ENCODE measurements at regions not wholly inside any gene's neighbourhood (a gene's known extent, or its start where the extent isn't known, plus 50 kb on each side); places are given as distances from the start of the nearest gene placed in this dataset.

- no peak for DNase-seq (ENCODE audit: low read depth in 4 of 4, low spot score in 2 of 4)
These were observed 109.2 kb upstream of the UBL3 start for GRCh38 chr13:29959603-29960002.

DNA sequence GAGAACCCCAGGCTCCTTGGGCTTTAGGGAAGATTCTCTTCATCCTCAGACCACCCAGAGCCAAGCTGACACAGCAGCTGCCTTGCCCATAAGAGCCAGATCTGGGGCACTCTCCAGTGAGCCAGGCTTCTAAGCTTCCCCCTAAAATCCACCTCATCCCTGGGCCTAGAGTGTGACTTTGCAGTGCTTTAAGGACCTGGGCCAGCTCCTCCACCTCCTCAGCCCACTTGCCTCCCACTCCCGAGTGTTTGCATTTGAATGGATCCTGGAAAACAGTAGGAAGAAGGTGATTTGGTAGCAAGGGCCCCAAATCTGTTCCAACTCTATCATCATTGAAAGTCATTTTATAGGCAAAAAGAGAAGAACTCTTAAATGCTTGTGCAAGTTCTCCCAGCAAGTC lies 108.7 kb upstream of the UBL3 start:
- no peak for DNase-seq (ENCODE audit: low read depth in 4 of 4, low spot score in 2 of 4)

DNA sequence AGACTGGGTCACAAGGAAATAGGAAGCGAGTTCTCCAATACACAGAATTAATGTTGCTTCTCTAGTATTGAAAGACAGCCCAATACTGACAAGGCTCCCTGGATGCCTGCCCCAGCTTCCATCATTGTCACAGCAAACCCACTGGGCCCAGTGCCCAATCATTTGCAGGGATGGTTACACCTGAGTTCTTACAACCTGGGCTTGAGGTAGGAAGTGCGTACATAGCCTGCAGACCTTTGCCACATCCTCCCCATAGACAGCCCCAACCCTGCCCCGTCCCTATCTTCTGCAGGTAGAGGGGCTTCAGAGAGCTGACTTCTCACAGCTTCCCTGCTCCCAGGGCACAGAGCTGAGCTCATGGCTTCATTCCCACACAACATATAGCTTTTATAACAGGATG lies 108.1 kb upstream of the UBL3 start:
- DNase-seq (ENCODE audit: low read depth in 4 of 4, low spot score in 2 of 4), result no peak

- no peak for DNase-seq (ENCODE audit: low read depth in 4 of 4, low spot score in 2 of 4)
These were observed 106.9 kb upstream of the UBL3 start for GRCh38 chr13:29957320-29957719.

- DNase-seq (ENCODE audit: low read depth in 4 of 4, low spot score in 2 of 4), result peak in 2 of 4 donors; percentile 4 to 17
These were observed 106.4 kb upstream of the UBL3 start for GRCh38 chr13:29956853-29957252.

DNA sequence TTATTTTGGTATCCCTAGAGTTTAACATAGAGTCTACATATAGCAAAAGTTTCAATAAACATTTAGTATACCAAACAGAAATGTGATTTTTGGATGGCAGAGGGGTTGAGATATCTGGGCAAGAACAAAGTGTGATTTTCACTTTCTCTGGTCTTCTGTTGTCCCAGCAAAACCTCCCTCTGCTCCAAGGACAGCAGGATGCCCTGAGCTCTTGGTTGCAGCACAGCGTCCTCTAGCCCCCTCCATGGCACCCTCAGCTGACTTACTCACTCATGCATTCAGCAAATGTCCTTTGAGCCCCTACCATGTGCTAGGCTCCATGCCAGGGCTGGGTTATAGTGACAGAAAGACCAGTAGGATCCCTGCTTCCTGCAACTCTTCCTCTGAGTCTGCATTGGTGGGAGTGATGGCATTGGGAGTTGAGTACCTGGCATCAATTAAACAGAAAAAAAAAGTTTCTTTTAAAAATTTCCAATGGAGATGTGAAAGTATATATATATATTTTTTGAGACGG lies 104.8 kb upstream of the UBL3 start:
- DNase-seq (ENCODE audit: low read depth in 4 of 4, low spot score in 2 of 4), result no peak

DNA sequence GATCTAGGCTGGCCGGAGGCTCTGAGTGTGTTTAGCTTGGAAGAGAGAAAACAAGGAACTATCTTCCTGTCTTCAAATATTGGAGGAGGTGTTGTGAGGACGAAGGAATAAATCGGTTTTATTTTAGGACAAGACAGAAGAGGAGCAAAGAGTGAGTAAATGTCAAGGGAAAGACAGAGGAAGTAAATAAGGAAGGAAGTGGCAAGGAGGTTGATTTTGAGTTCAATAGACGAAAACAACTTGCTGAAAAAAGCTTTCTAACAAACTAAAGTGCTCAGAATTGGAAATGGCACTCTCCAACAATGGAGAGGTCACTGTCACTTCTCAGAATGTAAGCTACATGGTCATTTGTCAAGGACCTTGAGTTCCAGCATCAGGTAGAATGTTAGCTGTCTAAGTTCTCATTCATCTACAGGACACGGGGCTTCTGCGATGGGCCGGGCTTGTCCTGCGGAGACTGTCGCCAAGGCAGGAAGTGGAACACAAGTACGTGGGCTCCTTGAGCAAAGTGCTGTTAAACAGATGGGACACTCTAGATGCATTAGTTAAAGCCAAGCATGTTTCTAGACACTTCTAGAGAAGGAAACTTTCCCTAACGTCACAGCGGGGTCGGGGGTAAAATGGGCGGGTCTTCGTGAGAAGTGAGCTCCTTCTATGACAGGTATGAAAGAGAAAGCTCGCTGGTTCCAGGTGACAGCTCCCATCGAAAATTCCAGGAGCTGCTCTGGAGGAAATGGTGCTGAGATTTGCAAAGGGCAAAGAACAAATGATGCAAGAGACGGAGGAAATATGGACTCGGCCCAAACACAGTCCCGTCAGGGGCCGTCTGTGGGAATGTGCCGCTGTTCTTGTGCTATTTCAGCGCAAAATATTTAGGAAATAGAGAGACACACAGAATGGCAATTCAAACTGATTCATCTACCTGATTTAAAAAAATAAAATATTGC lies 103.9 kb upstream of the UBL3 start:
- no peak for DNase-seq (ENCODE audit: low read depth in 4 of 4, low spot score in 2 of 4)

GRCh38 chr13:29953542-29953941 lies 103.1 kb upstream of the UBL3 start:
- DNase-seq (ENCODE audit: low read depth in 4 of 4, low spot score in 2 of 4), result no peak

DNA sequence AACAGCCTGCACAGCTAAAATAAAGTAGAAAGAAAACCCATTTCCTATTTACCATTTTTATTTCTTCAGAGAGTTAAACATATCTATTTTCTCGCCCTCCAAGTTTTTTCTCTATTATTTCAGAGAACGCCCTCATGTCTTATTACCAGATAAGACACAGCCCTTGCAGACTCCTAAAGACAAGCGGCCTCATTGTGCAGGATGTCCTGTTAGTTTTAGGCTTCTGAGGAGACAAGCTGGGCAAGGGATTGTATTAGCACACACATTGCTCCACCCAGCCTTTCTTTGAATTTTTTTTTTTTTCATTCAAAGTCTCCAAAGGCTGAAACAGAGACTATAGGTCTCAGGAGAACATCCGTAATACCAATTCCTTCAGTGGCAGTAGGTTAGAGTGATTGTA lies 101.8 kb upstream of the UBL3 start:
- DNase-seq (ENCODE audit: low read depth in 4 of 4, low spot score in 2 of 4), result no peak

DNA sequence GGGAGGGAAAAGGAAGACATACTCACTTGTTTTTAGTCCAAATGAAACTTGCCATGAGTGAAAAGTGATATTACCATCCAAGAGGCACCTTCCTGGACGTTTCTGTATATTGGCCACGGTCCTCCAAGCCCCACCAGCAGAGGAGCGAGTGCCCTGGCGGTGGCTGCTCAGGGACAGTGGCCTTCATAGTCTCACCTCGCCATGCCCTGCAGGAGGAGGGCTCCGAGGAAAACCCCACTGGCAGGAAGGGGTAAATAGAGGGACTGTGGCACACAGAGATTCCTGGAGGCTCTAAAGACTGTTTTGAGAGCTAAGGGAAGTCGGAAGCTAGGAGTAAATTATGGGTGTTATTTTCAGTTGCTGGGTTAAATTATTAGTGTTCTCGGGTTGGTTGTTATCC lies 98.4 kb upstream of the UBL3 start:
- DNase-seq (ENCODE audit: low read depth in 4 of 4, low spot score in 2 of 4), result no peak

- DNase-seq (ENCODE audit: low read depth in 4 of 4, low spot score in 2 of 4), result no peak
These were observed 97.8 kb upstream of the UBL3 start for GRCh38 chr13:29948244-29948643.

- no peak for DNase-seq (ENCODE audit: low read depth in 4 of 4, low spot score in 2 of 4)
These were observed 97.4 kb upstream of the UBL3 start for GRCh38 chr13:29947839-29948238.

- DNase-seq (ENCODE audit: low read depth in 4 of 4, low spot score in 2 of 4), result no peak
These were observed 95.7 kb upstream of the UBL3 start for GRCh38 chr13:29946093-29946492.

DNA sequence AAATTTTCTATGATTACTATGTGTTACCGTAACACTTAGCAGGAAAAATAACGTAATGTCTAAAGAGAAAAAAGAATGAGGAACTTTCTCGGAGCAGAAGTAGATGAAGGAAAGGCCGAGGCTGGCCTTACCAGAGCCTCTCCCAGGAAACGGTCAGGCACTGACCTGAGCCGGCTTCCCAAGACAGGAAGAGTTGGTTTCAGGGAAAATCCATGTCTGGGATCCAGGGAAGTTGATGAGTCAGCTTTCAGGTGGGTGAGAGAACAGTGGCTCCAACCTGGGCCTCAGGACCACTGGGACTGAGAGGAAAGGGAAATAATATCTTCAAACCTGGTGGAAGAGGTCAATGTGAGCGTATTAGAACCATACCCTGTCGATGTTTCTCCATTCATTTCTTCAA lies 93.3 kb upstream of the UBL3 start:
- DNase-seq (ENCODE audit: low read depth in 4 of 4, low spot score in 2 of 4), result no peak

DNA sequence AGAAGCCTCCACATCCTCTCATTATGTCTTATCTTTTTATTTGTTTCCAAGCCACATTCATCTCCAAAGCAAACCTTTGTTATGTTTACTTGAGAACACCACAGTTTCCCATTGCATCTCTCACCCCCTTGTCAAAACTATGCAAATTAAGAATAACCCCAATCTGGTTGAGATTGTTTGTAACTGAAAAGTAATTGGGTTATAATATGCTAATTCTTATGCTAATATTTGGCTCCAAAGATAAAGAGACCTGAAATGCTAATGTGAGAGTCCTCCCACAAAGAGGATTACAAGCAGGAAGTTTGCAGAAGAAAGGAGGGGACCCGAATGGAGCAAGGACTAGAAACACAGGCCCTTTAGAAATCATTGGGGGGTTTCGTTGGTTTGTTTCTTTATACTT lies 92.9 kb upstream of the UBL3 start:
- no peak for DNase-seq (ENCODE audit: low read depth in 4 of 4, low spot score in 2 of 4)

- no peak for DNase-seq (ENCODE audit: low read depth in 4 of 4, low spot score in 2 of 4)
These were observed 90.3 kb upstream of the UBL3 start for GRCh38 chr13:29940715-29941114.

DNA sequence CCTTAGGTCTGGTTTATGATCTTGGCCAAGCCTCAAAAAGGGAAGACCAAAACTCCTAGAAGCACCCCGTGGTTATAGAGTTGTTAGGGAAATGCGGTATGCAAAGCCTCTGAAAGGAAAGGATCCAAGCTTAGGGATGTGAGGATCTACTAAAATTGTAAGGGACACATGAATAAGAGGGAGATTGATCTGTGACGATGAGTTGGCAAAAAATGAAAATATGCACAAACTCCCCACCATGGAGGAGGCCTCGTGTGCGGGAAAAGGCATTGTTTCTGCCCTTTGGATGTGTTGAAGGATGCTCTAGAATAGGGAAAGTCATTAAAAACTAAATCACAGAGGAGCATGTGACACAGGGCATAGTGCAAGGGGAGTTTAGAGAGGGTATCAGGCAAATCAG lies 88.7 kb upstream of the UBL3 start:
- no peak for DNase-seq (ENCODE audit: low read depth in 4 of 4, low spot score in 2 of 4)

DNA sequence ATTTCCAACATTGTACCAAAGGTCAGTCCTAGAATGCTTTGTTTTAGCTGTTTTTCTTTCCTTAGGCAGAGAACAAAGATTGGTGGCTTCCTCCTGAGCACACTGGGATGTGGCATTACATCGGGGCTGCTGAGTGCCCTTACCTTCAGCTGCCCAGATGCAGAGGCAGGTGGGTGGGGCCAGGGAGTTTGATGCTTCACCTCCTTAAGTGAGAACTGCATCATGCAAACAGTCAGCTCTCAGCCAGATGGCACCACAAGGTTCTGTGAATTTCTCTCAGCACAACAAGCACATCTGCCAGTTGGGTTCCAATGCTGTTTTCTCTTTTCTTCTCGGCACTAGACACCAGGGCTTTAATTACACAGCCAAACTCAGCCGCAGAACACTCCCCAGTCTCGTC lies 87.4 kb upstream of the UBL3 start:
- DNase-seq (ENCODE audit: low read depth in 4 of 4, low spot score in 2 of 4), result no peak

DNA sequence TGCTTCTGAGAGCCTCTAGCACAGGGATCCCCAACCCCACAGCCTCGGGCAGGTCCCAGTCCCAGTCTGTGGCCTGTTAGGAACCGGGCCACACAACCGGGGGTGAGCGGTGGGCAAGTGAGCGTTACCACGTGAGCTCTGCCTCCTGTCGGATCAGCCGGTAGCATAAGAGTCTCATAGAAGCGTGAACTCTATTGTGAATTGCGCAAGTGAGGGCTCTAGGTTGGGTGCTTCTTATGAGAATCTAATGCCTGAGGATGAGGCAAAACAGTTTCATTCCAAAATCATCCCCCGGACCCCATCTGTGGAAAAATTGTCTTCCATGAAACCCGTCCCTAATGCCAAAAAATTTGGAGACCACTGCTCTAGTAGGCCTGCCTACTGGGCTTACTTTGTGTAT lies 87.0 kb upstream of the UBL3 start:
- no peak for DNase-seq (ENCODE audit: low read depth in 4 of 4, low spot score in 2 of 4)

GRCh38 chr13:29936956-29937355 lies 86.5 kb upstream of the UBL3 start:
- no peak for DNase-seq (ENCODE audit: low read depth in 4 of 4, low spot score in 2 of 4)

- DNase-seq (ENCODE audit: low read depth in 4 of 4, low spot score in 2 of 4), result no peak
These were observed 85.8 kb upstream of the UBL3 start for GRCh38 chr13:29936051-29936813.
